ENCODE measurements at regions not wholly inside any gene's neighbourhood (a gene's known extent, or its start where the extent isn't known, plus 50 kb on each side); places are given as distances from the start of the nearest gene placed in this dataset.
"Not testable (repeated sequence)": the region's sequence is repeated elsewhere in the genome, so short reads cannot be mapped to it uniquely, and the experiment has no call there.

GRCh38 chr14:51462706-51463105 is 189.0 kb upstream of the FRMD6 start:
- TF ChIP-seq FOXA1 (IDR thresholded peaks at IDR 0.05) = no peak
- TF ChIP-seq HDGF (IDR thresholded peaks at IDR 0.05; ENCODE audit: borderline replicate concordance) = no peak
- TF ChIP-seq LEF1 (IDR thresholded peaks at IDR 0.05; ENCODE audit: borderline replicate concordance) = no peak
- no peak for DNase-seq (ENCODE audit: extremely low spot score)
- CTCF ChIA-PET = interaction anchor here (0.7 kb wide), 1 partner anchor 12 kb away, joined by 3 read pairs; no protein-coding TSS in a partner anchor
- POLR2A ChIA-PET = no interaction called here

GRCh38 chr14:51463461-51463860 is 188.2 kb upstream of the FRMD6 start:
- TF ChIP-seq LEF1 (IDR thresholded peaks at IDR 0.05; ENCODE audit: borderline replicate concordance) (no peak), CTBP1 (IDR thresholded peaks at IDR 0.05; ENCODE audit: borderline replicate concordance) (no peak), NFRKB (IDR thresholded peaks at IDR 0.05) (no peak), TARDBP (IDR thresholded peaks at IDR 0.05) (no peak), L3MBTL2 (conservative IDR thresholded peaks at IDR 0.05) (no peak), SP1 (IDR thresholded peaks at IDR 0.05) (no peak)
- no peak for DNase-seq (ENCODE audit: extremely low spot score)
- CTCF ChIA-PET = no interaction called here
- POLR2A ChIA-PET = no interaction called here

DNA sequence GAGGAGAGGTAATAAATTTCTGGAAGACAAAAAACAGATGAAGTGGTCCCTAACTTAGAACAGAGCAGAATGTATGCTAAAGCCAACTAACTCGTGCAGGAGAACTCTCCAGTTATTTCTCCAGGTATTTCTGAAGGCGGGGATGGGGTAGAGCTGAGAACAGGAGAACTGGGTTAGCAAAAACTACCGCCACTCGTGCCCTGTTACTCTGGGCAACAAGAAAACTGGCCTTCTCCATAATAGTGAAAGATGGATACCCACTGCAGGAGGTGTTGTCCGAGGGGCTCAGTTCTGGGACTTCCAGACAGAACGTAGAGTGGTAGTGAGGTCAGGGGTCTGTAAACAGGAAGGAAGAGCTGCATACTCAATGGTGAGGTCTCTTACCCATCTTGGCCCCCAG is 187.3 kb upstream of the FRMD6 start:
- ChIA-PET POLR2A (no interaction called here), CTCF (no interaction called here)

DNA sequence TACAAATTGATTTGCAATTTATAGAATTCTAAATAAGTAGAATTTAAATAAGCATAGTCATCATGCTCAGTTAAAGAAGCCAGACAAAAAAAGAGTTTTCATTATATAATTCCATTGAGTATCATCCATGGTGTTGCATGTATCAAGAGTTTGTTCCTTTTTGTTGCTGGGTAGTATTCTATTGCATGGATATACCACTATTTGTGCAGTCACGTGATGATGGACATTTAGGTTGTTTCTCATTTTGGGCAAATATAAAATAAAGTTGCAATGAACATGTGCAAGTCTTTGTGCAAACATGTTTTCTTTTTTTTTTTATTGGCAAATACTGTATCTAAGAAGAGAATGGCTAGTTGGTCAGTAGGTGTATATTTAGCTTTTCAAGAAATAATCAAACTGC is 186.2 kb upstream of the FRMD6 start:
- ChIA-PET CTCF (no interaction called here), POLR2A (no interaction called here)
- no peak for DNase-seq (ENCODE audit: extremely low spot score)
- TF ChIP-seq ARNT (IDR thresholded peaks at IDR 0.05) (no peak), FOXA1 (IDR thresholded peaks at IDR 0.05) (no peak), BHLHE40 (IDR thresholded peaks at IDR 0.05; ENCODE audit: borderline replicate concordance) (no peak), FOXK2 (IDR thresholded peaks at IDR 0.05) (no peak), SP1 (IDR thresholded peaks at IDR 0.05) (no peak), SUZ12 (IDR thresholded peaks at IDR 0.05) (no peak), ZNF384 (IDR thresholded peaks at IDR 0.05) (no peak), TARDBP (IDR thresholded peaks at IDR 0.05) (no peak), HDGF (IDR thresholded peaks at IDR 0.05; ENCODE audit: borderline replicate concordance) (no peak), FOXM1 (IDR thresholded peaks at IDR 0.05; ENCODE audit: borderline replicate concordance) (no peak), LEF1 (IDR thresholded peaks at IDR 0.05; ENCODE audit: borderline replicate concordance) (no peak), CTBP1 (IDR thresholded peaks at IDR 0.05; ENCODE audit: borderline replicate concordance) (no peak), NFRKB (IDR thresholded peaks at IDR 0.05) (no peak), L3MBTL2 (conservative IDR thresholded peaks at IDR 0.05) (no peak), ELF4 (IDR thresholded peaks at IDR 0.05) (no peak), PKNOX1 (IDR thresholded peaks at IDR 0.05) (no peak)

More for the DNA sequence above, 187.3 kb upstream of the FRMD6 start:
- TF ChIP-seq NFRKB (IDR thresholded peaks at IDR 0.05) = no peak
- DNase-seq (ENCODE audit: extremely low spot score) = no peak

- CTCF ChIA-PET = interaction anchor here (0.9 kb wide), 1 partner anchor 309 kb away, joined by 3 read pairs; no protein-coding TSS in a partner anchor
- POLR2A ChIA-PET; DNase-seq (ENCODE audit: extremely low spot score): not testable (repeated sequence)
These were observed 184.3 kb upstream of the FRMD6 start for GRCh38 chr14:51467392-51467791.

- DNase-seq (ENCODE audit: extremely low spot score) = no peak
- POLR2A ChIA-PET = no interaction called here
- no peak for TF ChIP-seq ARNT (IDR thresholded peaks at IDR 0.05)
- TF ChIP-seq BHLHE40 (IDR thresholded peaks at IDR 0.05; ENCODE audit: borderline replicate concordance) = no peak
- TF ChIP-seq ZNF384 (IDR thresholded peaks at IDR 0.05) = no peak
- TF ChIP-seq CTBP1 (IDR thresholded peaks at IDR 0.05; ENCODE audit: borderline replicate concordance) = no peak
- TF ChIP-seq LEF1 (IDR thresholded peaks at IDR 0.05; ENCODE audit: borderline replicate concordance) = no peak
- TF ChIP-seq TARDBP (IDR thresholded peaks at IDR 0.05) = no peak
- TF ChIP-seq FOXA1 (IDR thresholded peaks at IDR 0.05) = no peak
- no peak for TF ChIP-seq PKNOX1 (IDR thresholded peaks at IDR 0.05)
- TF ChIP-seq L3MBTL2 (conservative IDR thresholded peaks at IDR 0.05) = no peak
- no peak for TF ChIP-seq NFRKB (IDR thresholded peaks at IDR 0.05)
- no peak for TF ChIP-seq FOXK2 (IDR thresholded peaks at IDR 0.05)
- TF ChIP-seq ELF4 (IDR thresholded peaks at IDR 0.05) = no peak
- no peak for TF ChIP-seq HDGF (IDR thresholded peaks at IDR 0.05; ENCODE audit: borderline replicate concordance)
- no peak for TF ChIP-seq FOXM1 (IDR thresholded peaks at IDR 0.05; ENCODE audit: borderline replicate concordance)
- TF ChIP-seq SUZ12 (IDR thresholded peaks at IDR 0.05) = no peak
- TF ChIP-seq SP1 (IDR thresholded peaks at IDR 0.05) = no peak
- CTCF ChIA-PET = no interaction called here
These were observed 183.2 kb upstream of the FRMD6 start for GRCh38 chr14:51468523-51468922.

DNA sequence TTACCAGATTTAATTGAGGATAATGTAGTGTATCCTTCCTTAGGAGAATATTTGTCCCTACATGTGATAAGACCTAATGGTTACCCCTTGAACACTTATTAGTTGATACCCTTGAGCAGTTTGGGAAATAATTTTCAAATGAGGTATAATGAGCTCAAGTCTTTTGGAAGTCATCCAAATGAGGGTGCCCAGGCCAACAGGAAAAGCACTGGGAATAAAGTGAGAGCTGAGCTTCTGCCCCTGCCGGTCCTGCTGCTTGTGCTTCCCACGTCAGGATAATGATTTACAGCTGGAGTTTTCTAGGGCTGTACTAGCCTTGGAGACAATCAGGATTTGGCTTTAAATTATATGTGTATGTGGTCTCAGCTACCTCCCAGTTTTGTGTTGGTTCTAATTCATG is 178.8 kb upstream of the FRMD6 start:
- DNase-seq (ENCODE audit: extremely low spot score) = no peak
- TF ChIP-seq PKNOX1 (IDR thresholded peaks at IDR 0.05) = 0 out of 2 replicates have a peak, but pooled peaks have one; percentile 20
- no peak for TF ChIP-seq FOXA1 (IDR thresholded peaks at IDR 0.05)
- no peak for TF ChIP-seq ARNT (IDR thresholded peaks at IDR 0.05)
- POLR2A ChIA-PET = no interaction called here
- CTCF ChIA-PET = no interaction called here

GRCh38 chr14:51473351-51473750 is 178.4 kb upstream of the FRMD6 start:
- ChIA-PET CTCF (no interaction called here), POLR2A (no interaction called here)
- DNase-seq (ENCODE audit: extremely low spot score) = no peak
- TF ChIP-seq BHLHE40 (IDR thresholded peaks at IDR 0.05; ENCODE audit: borderline replicate concordance) (no peak), TARDBP (IDR thresholded peaks at IDR 0.05) (no peak), ARNT (IDR thresholded peaks at IDR 0.05) (no peak), ELF4 (IDR thresholded peaks at IDR 0.05) (no peak), L3MBTL2 (conservative IDR thresholded peaks at IDR 0.05) (no peak), FOXK2 (IDR thresholded peaks at IDR 0.05) (no peak), SUZ12 (IDR thresholded peaks at IDR 0.05) (no peak), ZNF384 (IDR thresholded peaks at IDR 0.05) (no peak), SP1 (IDR thresholded peaks at IDR 0.05) (no peak), FOXM1 (IDR thresholded peaks at IDR 0.05; ENCODE audit: borderline replicate concordance) (no peak), NFRKB (IDR thresholded peaks at IDR 0.05) (no peak), HDGF (IDR thresholded peaks at IDR 0.05; ENCODE audit: borderline replicate concordance) (no peak), LEF1 (IDR thresholded peaks at IDR 0.05; ENCODE audit: borderline replicate concordance) (no peak), PKNOX1 (IDR thresholded peaks at IDR 0.05) (no peak), CTBP1 (IDR thresholded peaks at IDR 0.05; ENCODE audit: borderline replicate concordance) (no peak), FOXA1 (IDR thresholded peaks at IDR 0.05) (no peak)

Data from HEK293T (cell line).